ENCODE measurements at regions not wholly inside any gene's neighbourhood (a gene's known extent, or its start where the extent isn't known, plus 50 kb on each side); places are given as distances from the start of the nearest gene placed in this dataset.

DNA sequence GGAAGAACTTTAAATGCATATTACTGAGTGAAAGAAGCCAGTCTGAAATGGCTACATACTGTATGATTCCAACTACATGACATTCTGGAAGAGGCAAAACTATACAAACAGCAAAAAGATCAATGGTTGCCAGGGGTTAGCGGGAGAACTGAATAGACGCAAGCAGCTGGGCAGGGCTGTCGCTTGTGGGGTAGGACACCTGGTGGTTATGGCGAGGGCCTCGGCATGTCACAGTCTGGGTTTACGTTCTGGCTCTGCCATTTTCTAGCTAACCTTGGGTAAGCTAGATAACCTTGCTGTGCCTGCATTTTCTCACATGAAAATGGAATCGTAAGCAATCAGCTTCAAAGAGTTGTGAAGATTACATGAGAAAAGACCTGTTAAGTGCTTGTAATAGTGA lies 55.2 kb upstream of the SYT13 start:
- no peak for DNase-seq

DNA sequence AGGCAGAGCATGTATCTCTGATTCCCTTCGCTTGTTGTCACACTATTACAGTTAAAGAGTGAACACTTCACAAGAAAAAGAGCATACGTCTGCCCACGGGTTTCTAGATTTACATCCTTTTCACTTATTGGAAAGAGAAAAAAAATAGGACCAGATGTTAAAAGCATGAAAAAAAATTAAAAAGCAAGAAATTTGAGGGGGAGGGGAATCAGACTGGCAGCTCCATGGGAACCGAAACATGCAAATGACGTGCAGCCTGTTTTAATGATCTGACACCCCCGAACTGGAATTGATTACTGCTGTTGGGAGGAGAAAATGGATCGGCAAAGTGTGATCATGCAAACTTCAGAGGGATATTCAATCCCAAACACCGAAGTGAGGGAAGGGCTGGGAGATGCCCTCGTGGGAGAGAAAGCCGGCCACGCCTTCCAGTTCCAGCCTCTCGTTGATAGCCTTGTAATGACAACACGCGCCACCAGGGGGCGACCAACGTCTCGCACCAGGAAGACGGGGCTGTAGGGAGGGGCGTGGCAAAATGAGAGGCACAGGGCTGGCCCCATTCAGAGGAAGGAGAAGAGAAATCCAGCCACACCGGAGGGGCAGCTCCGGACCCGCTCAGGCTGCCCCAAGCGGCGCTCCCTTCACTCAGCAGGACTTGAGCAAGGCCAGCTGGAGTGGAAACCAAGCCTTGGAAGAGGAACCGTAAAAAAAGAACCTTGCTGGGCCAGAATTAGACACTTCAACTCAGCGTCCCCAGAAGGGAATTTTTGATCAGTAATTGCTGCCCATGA lies 53.8 kb upstream of the SYT13 start:
- DNase-seq: peak; percentile 82 to 85

- no peak for DNase-seq
These were observed 51.6 kb upstream of the SYT13 start for GRCh38 chr11:45337583-45338360.

DNA sequence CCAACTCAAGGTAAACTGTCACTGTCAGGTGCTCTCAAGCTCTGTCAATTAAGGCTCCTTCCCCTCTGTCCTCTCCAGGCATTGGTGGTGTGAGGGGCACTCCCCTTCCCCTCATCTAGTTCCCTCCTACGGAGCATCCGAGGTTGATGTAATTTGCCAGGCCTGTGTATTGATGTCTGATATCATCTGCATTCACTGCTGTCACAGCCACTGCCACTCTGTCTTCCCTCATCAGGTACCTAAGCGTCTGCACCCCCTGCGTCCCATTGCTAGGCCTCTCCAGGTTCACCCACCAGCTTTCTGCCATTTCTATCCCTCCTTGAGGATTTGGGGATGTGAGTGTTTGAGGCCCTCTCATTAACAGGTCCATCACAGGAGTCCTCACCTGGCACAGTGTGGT lies 50.0 kb upstream of the SYT13 start:
- DNase-seq: no peak

All from Kasumi-1 (cell line).